Lower leg skin (tissue), 3 donors: ENCODE measurements at regions not wholly inside any gene's neighbourhood (a gene's known extent, or its start where the extent isn't known, plus 50 kb on each side); places are given as distances from the start of the nearest gene placed in this dataset.

Experiments
- POLR2A ChIP-seq, 2 donors: fragments of 450-650 bp; IDR thresholded peaks; one replicate each; pipeline ENCODE4 v1.6.1; 2016 to 2017; ENCODE audit warnings: antibody characterized with exemption in 2 of 2, mild to moderate bottlenecking in 1 of 2, moderate library complexity in 1 of 2
- TF ChIP-seq, protein P1 (sequence below), 3 donors: fragments of 450-650 bp; IDR thresholded peaks; one replicate each; pipeline ENCODE4 v1.5.1; 2016; ENCODE audit warnings: antibody characterized with exemption in 3 of 3, mild to moderate bottlenecking in 3 of 3, moderate library complexity in 2 of 3

- TF ChIP-seq POLR2A (IDR thresholded peaks at IDR 0.05) = no peak
- TF ChIP-seq, protein P1, sequence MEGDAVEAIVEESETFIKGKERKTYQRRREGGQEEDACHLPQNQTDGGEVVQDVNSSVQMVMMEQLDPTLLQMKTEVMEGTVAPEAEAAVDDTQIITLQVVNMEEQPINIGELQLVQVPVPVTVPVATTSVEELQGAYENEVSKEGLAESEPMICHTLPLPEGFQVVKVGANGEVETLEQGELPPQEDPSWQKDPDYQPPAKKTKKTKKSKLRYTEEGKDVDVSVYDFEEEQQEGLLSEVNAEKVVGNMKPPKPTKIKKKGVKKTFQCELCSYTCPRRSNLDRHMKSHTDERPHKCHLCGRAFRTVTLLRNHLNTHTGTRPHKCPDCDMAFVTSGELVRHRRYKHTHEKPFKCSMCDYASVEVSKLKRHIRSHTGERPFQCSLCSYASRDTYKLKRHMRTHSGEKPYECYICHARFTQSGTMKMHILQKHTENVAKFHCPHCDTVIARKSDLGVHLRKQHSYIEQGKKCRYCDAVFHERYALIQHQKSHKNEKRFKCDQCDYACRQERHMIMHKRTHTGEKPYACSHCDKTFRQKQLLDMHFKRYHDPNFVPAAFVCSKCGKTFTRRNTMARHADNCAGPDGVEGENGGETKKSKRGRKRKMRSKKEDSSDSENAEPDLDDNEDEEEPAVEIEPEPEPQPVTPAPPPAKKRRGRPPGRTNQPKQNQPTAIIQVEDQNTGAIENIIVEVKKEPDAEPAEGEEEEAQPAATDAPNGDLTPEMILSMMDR (IDR thresholded peaks at IDR 0.05) = no peak
Measured at GRCh38 chr9:75574569-75574968, 315.9 kb upstream of the PCSK5 start.
